ENCODE measurements at regions not wholly inside any gene's neighbourhood (a gene's known extent, or its start where the extent isn't known, plus 50 kb on each side); places are given as distances from the start of the nearest gene placed in this dataset.

DNA sequence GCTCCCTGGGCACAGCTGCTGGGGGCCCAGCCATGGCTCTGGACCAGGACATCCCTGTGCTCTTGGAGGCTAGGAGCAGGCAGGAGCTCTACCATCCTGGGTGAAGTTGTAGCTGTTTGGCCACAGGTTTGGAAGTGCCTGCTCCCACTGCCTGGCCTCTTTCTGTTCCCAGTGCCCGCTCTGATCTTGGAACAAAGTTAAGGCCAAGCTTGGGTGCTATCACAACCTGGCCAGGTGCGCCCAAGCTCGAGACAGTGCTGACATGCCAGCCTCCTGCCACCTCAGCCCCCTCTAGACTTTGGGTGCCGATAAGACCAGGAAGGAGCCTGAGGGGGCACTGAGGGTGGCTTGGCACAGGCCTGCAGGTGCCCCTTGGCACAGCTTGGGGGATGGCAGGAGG, 686.1 kb upstream of the AADAT start:
- no peak overlapping the region for H3K27ac ChIP-seq (ENCODE audit: low read length)
- no peaks in the 10 kb centered on the region for H3K27me3 ChIP-seq (ENCODE audit: insufficient read depth, low read length)
- no peak overlapping the region for H3K4me3 ChIP-seq (ENCODE audit: low read length)
- H3K9me3 ChIP-seq (ENCODE audit: insufficient read depth, low read depth, low read length), result no peaks in the 10 kb centered on the region
- no peaks in the 10 kb centered on the region for H3K36me3 ChIP-seq (ENCODE audit: insufficient read depth, low read depth, low read length)
- no peaks in the 10 kb centered on the region for H3K4me1 ChIP-seq (ENCODE audit: insufficient read depth, low read length)
- H3K9ac ChIP-seq (ENCODE audit: low read depth, low read length), result no peak overlapping the region

DNA sequence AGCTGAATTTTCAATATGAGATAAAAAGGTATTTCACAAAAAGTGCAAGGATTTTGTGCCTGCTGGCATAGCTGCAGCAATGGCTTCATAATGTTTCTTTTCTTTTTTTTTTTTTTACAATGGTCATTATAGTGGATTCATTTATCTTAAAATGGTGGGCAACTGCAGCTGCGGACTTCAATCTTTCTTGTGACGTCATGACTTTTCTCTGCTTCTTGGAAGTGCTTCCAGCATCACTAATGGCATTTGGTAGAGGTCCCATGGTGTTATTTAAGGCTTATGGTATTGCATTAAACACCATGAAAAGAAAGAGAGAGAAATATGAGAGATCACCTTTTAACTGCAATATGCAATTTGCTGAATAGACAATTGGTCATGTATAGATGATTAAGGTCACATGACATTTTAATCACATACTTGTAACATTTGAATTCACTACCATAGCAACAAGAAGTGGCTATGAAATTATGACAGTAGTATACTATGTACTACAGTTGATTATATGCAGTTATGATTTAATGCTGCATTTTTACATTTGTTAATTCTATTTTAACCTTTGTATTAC, 684.0 kb upstream of the AADAT start:
- Histone ChIP-seq H3K9me3 (ENCODE audit: insufficient read depth, low read depth, low read length) (no peaks in the 10 kb centered on the region), H3K36me3 (ENCODE audit: insufficient read depth, low read depth, low read length) (no peaks in the 10 kb centered on the region), H3K9ac (ENCODE audit: low read depth, low read length) (no peak overlapping the region), H3K4me1 (ENCODE audit: insufficient read depth, low read length) (no peaks in the 10 kb centered on the region), H3K4me3 (ENCODE audit: low read length) (no peak overlapping the region), H3K27ac (ENCODE audit: low read length) (no peak overlapping the region), H3K27me3 (ENCODE audit: insufficient read depth, low read length) (no peaks in the 10 kb centered on the region)

DNA sequence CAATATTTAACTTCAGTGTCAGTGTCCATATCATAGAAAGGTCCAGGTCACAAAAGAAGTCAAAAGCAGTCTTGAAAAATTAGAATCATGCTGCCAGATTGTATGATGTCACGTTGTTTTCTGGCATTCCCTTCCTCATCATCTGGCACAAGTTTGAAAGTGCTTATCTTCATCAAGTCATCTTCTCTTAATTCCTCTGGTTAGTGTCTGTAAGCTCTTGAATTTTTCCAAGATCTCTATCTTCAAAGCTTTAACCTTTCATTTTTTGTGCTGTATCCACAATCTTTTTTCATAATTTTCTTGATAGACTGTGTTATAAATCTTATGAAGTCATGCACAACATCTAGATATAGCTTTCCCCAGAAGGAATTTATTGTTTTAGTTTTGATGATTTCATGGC, 682.7 kb upstream of the AADAT start:
- no peak overlapping the region for H3K9ac ChIP-seq (ENCODE audit: low read depth, low read length)
- H3K4me1 ChIP-seq (ENCODE audit: insufficient read depth, low read length), result no peaks in the 10 kb centered on the region
- H3K27ac ChIP-seq (ENCODE audit: low read length), result no peak overlapping the region
- H3K27me3 ChIP-seq (ENCODE audit: insufficient read depth, low read length), result no peaks in the 10 kb centered on the region
- no peaks in the 10 kb centered on the region for H3K9me3 ChIP-seq (ENCODE audit: insufficient read depth, low read depth, low read length)
- H3K4me3 ChIP-seq (ENCODE audit: low read length), result no peak overlapping the region
- H3K36me3 ChIP-seq (ENCODE audit: insufficient read depth, low read depth, low read length), result no peaks in the 10 kb centered on the region

GRCh38 chr4:170770664-170771063, 680.9 kb upstream of the AADAT start:
- no peaks in the 10 kb centered on the region for H3K9me3 ChIP-seq (ENCODE audit: insufficient read depth, low read depth, low read length)
- no peaks in the 10 kb centered on the region for H3K36me3 ChIP-seq (ENCODE audit: insufficient read depth, low read depth, low read length)
- no peak overlapping the region for H3K9ac ChIP-seq (ENCODE audit: low read depth, low read length)
- H3K4me3 ChIP-seq (ENCODE audit: low read length), result no peak overlapping the region
- H3K27ac ChIP-seq (ENCODE audit: low read length), result no peak overlapping the region
- H3K4me1 ChIP-seq (ENCODE audit: insufficient read depth, low read length), result no peaks in the 10 kb centered on the region
- no peaks in the 10 kb centered on the region for H3K27me3 ChIP-seq (ENCODE audit: insufficient read depth, low read length)

DNA sequence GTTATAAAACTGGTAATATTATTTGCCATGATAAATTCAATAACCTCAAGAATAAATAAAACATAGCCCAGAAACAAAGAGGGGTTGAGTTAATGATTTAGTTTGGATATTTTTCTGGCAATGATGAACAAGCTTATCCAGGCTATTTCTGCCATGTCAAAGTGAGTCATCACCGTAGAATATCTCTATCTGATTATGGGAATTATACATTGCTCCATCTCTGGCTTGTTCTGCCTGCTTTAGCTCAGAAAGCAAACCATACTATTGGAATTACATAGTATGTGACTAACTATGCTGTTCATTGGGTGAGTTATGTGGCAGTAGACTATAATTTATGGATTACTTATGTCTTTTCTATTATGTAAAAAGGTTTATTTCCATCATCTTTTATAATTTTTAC, 680.1 kb upstream of the AADAT start:
- Histone ChIP-seq H3K36me3 (ENCODE audit: insufficient read depth, low read depth, low read length) (no peaks in the 10 kb centered on the region), H3K4me1 (ENCODE audit: insufficient read depth, low read length) (no peaks in the 10 kb centered on the region), H3K9me3 (ENCODE audit: insufficient read depth, low read depth, low read length) (no peaks in the 10 kb centered on the region), H3K27me3 (ENCODE audit: insufficient read depth, low read length) (no peaks in the 10 kb centered on the region), H3K27ac (ENCODE audit: low read length) (no peak overlapping the region), H3K4me3 (ENCODE audit: low read length) (no peak overlapping the region), H3K9ac (ENCODE audit: low read depth, low read length) (no peak overlapping the region)

GRCh38 chr4:170758988-170759387, 669.2 kb upstream of the AADAT start:
- H3K27me3 ChIP-seq (ENCODE audit: insufficient read depth, low read length), result no peaks in the 10 kb centered on the region
- no peak overlapping the region for H3K9ac ChIP-seq (ENCODE audit: low read depth, low read length)
- H3K4me1 ChIP-seq (ENCODE audit: insufficient read depth, low read length), result no peaks in the 10 kb centered on the region
- no peak overlapping the region for H3K27ac ChIP-seq (ENCODE audit: low read length)
- no peaks in the 10 kb centered on the region for H3K36me3 ChIP-seq (ENCODE audit: insufficient read depth, low read depth, low read length)
- peaks cover 6% of the 10 kb centered on the region; the same call in 1 of the 2 replicates for H3K9me3 ChIP-seq (ENCODE audit: insufficient read depth, low read depth, low read length)
- no peak overlapping the region for H3K4me3 ChIP-seq (ENCODE audit: low read length)

- no peak overlapping the region for H3K27ac ChIP-seq (ENCODE audit: low read length)
- no peak overlapping the region for H3K9ac ChIP-seq (ENCODE audit: low read depth, low read length)
- no peaks in the 10 kb centered on the region for H3K36me3 ChIP-seq (ENCODE audit: insufficient read depth, low read depth, low read length)
- H3K4me3 ChIP-seq (ENCODE audit: low read length), result no peak overlapping the region
- peaks cover 6% of the 10 kb centered on the region; the same call in 1 of the 2 replicates for H3K9me3 ChIP-seq (ENCODE audit: insufficient read depth, low read depth, low read length)
- H3K27me3 ChIP-seq (ENCODE audit: insufficient read depth, low read length), result no peaks in the 10 kb centered on the region
- no peaks in the 10 kb centered on the region for H3K4me1 ChIP-seq (ENCODE audit: insufficient read depth, low read length)
These were observed 660.8 kb upstream of the AADAT start for GRCh38 chr4:170750519-170750918.

DNA sequence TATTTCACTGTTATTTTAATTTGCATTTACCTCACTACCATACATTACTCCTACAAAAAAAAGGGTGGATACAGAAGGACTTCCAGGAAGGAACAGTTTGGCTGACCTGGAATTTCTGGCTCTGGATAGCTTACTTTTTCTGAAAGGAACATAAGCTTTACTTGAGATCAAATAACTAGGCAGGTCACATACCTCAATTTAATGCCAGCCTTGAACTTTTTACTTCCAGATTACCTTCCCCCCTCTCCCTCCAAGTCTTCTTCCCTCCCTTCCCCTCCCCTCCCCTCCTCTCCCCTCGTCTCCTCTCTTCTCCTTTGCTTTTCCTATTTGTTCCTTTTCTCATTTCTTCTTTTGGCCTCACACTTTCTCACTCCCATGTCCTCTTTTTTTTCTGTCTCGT, 659.2 kb upstream of the AADAT start:
- no peak overlapping the region for H3K4me3 ChIP-seq (ENCODE audit: low read length)

DNA sequence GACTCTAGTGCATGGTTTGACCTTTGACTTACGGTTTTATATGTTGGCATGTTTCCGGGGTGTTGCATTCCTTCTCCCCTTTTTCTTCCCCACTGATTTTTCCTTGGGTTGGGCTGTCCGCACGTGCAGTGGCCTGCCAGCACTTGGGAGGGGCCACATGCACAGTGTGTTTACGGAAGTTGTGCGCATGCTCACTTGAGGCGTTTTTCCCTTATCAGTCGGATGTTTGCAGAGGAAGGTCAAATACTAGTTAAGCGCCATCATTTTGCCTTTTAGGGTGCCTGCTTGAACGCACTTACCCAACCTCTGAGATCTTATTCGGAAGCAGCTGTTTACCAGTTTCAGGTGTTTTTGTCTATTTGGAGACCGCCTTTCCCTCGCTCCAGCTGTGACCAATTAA, 653.9 kb upstream of the AADAT start:
- no peak overlapping the region for H3K9ac ChIP-seq (ENCODE audit: low read depth, low read length)
- H3K4me3 ChIP-seq (ENCODE audit: low read length), result no peak overlapping the region
- no peaks in the 10 kb centered on the region for H3K27me3 ChIP-seq (ENCODE audit: insufficient read depth, low read length)
- no peaks in the 10 kb centered on the region for H3K9me3 ChIP-seq (ENCODE audit: insufficient read depth, low read depth, low read length)
- H3K36me3 ChIP-seq (ENCODE audit: insufficient read depth, low read depth, low read length), result no peaks in the 10 kb centered on the region
- H3K27ac ChIP-seq (ENCODE audit: low read length), result no peak overlapping the region
- H3K4me1 ChIP-seq (ENCODE audit: insufficient read depth, low read length), result no peaks in the 10 kb centered on the region; the same call in 1 of the 2 replicates

More for the DNA sequence above, 659.2 kb upstream of the AADAT start:
- H3K27ac ChIP-seq (ENCODE audit: low read length), result no peak overlapping the region
- H3K4me1 ChIP-seq (ENCODE audit: insufficient read depth, low read length), result no peaks in the 10 kb centered on the region
- H3K27me3 ChIP-seq (ENCODE audit: insufficient read depth, low read length), result no peaks in the 10 kb centered on the region
- H3K9me3 ChIP-seq (ENCODE audit: insufficient read depth, low read depth, low read length), result peaks cover under 1% of the 10 kb centered on the region; the same call in 1 of the 2 replicates
- H3K36me3 ChIP-seq (ENCODE audit: insufficient read depth, low read depth, low read length), result no peaks in the 10 kb centered on the region
- no peak overlapping the region for H3K9ac ChIP-seq (ENCODE audit: low read depth, low read length)

- Histone ChIP-seq H3K4me3 (ENCODE audit: low read length) (no peak overlapping the region), H3K27me3 (ENCODE audit: insufficient read depth, low read length) (no peaks in the 10 kb centered on the region), H3K4me1 (ENCODE audit: insufficient read depth, low read length) (no peaks in the 10 kb centered on the region; the same call in 1 of the 2 replicates), H3K9ac (ENCODE audit: low read depth, low read length) (no peak overlapping the region), H3K9me3 (ENCODE audit: insufficient read depth, low read depth, low read length) (no peaks in the 10 kb centered on the region), H3K36me3 (ENCODE audit: insufficient read depth, low read depth, low read length) (no peaks in the 10 kb centered on the region), H3K27ac (ENCODE audit: low read length) (no peak overlapping the region)
These were observed 652.1 kb upstream of the AADAT start for GRCh38 chr4:170741856-170742255.

DNA sequence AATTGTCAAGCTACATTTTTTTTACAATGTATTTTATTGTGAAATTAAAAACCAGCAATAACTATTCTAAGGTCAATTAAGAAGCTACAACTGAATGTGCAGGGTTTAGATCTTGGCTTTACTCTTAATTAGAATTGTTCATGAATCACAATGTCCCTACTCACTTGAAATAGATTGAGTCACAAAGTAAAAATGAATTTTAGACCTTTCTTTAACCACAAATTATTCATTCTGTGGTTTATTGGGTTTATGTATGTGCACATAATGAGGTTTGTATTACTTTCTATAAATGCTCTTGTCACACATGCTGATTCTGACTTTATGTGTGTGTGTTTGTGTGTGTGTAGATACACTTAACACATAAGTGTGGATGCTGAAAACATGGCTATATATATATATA, 647.0 kb upstream of the AADAT start:
- no peak overlapping the region for H3K4me3 ChIP-seq (ENCODE audit: low read length)
- no peaks in the 10 kb centered on the region for H3K4me1 ChIP-seq (ENCODE audit: insufficient read depth, low read length)
- no peaks in the 10 kb centered on the region for H3K27me3 ChIP-seq (ENCODE audit: insufficient read depth, low read length)
- no peaks in the 10 kb centered on the region for H3K36me3 ChIP-seq (ENCODE audit: insufficient read depth, low read depth, low read length)
- H3K9ac ChIP-seq (ENCODE audit: low read depth, low read length), result no peak overlapping the region
- H3K9me3 ChIP-seq (ENCODE audit: insufficient read depth, low read depth, low read length), result no peaks in the 10 kb centered on the region
- H3K27ac ChIP-seq (ENCODE audit: low read length), result no peak overlapping the region

DNA sequence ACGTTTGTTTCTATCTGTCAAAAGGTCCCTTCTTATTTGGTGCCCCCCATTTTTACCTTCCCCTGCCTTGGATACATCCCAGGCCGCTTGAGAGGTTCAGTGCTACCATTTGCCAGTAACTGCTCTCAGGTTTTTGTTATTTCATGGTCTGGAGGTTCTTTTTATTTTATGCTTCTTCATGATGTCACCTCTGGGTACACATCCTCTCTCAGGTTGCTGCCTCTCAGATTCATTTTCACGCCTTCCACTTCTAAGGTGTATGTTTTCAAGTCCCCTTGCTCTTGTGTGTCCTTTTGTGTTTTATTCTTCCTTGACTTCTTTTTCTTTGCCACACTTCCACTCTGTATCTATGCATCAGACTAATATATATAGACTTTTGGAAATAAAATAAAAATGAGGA, 640.1 kb upstream of the AADAT start:
- Histone ChIP-seq H3K27ac (ENCODE audit: low read length) (no peak overlapping the region), H3K4me1 (ENCODE audit: insufficient read depth, low read length) (no peaks in the 10 kb centered on the region), H3K4me3 (ENCODE audit: low read length) (no peak overlapping the region), H3K9me3 (ENCODE audit: insufficient read depth, low read depth, low read length) (no peaks in the 10 kb centered on the region), H3K9ac (ENCODE audit: low read depth, low read length) (no peak overlapping the region), H3K27me3 (ENCODE audit: insufficient read depth, low read length) (no peaks in the 10 kb centered on the region), H3K36me3 (ENCODE audit: insufficient read depth, low read depth, low read length) (no peaks in the 10 kb centered on the region)

All from iPS-20b (cell line).